NT2/D1 (cell line): ENCODE measurements at regions not wholly inside any gene's neighbourhood (a gene's known extent, or its start where the extent isn't known, plus 50 kb on each side); places are given as distances from the start of the nearest gene placed in this dataset.

Source experiments
- DNase-seq: peaks from one replicate; pipeline ENCODE4 v3.0.0-alpha.2; 2011; ENCODE audit warnings: low read depth, low spot score
- H3K27me3 ChIP-seq: 2 replicates; pipeline ENCODE4 v1.6.0; 2011; ENCODE audit warnings: mild to moderate bottlenecking; ENCODE audit not compliant: insufficient read length, insufficient read depth
- H3K36me3 ChIP-seq: 2 replicates; pipeline ENCODE4 v1.6.1; 2011; ENCODE audit warnings: mild to moderate bottlenecking, low read length, mixed read lengths; ENCODE audit not compliant: insufficient read depth, insufficient read length
- H3K4me1 ChIP-seq: 2 replicates; pipeline ENCODE4 v1.5.1; 2011; ENCODE audit not compliant: insufficient read depth, insufficient read length
- H3K4me3 ChIP-seq: 2 replicates; pipeline ENCODE4 v1.5.1; 2011; ENCODE audit warnings: low read depth; ENCODE audit not compliant: insufficient read length
- H3K9ac ChIP-seq: 2 replicates; pipeline ENCODE4 v1.6.0; 2011; ENCODE audit warnings: low read depth; ENCODE audit not compliant: insufficient read length
- H3K9me3 ChIP-seq: 2 replicates; pipeline ENCODE4 v1.5.1; 2011; ENCODE audit warnings: mild to moderate bottlenecking, low read length; ENCODE audit not compliant: insufficient read depth
- SUZ12 ChIP-seq: IDR thresholded peaks from 2 replicates; pipeline ENCODE4 v1.6.1; 2011; ENCODE audit not compliant: insufficient read length, insufficient read depth; ENCODE audit errors: extremely low read depth
- YY1 ChIP-seq: IDR thresholded peaks from 2 replicates; pipeline ENCODE4 v1.6.1; 2011; ENCODE audit not compliant: insufficient read length, insufficient read depth
- ZNF274 ChIP-seq: IDR thresholded peaks from 2 replicates; pipeline ENCODE4 v1.6.1; 2011; ENCODE audit warnings: mild to moderate bottlenecking, low read depth, low read length

- no peak for TF ChIP-seq SUZ12
- no peak for TF ChIP-seq ZNF274
- TF ChIP-seq YY1, result no peak
- H3K9me3 ChIP-seq, result no peaks in the 10 kb centered on the region
- no peak overlapping the region for H3K4me3 ChIP-seq
- H3K36me3 ChIP-seq, result no peaks in the 10 kb centered on the region
- no peak overlapping the region for H3K9ac ChIP-seq
- no peaks in the 10 kb centered on the region for H3K27me3 ChIP-seq
- no peaks in the 10 kb centered on the region for H3K4me1 ChIP-seq
- no peak for DNase-seq
These were observed 134.5 kb upstream of the TLL1 start for GRCh38 chr4:165738571-165738970.

GRCh38 chr4:165740911-165741310 is 132.1 kb upstream of the TLL1 start:
- Histone ChIP-seq H3K9ac (no peak overlapping the region), H3K9me3 (no peaks in the 10 kb centered on the region), H3K4me3 (no peak overlapping the region), H3K27me3 (no peaks in the 10 kb centered on the region), H3K4me1 (no peaks in the 10 kb centered on the region), H3K36me3 (no peaks in the 10 kb centered on the region)
- TF ChIP-seq YY1, result no peak
- TF ChIP-seq SUZ12, result no peak
- TF ChIP-seq ZNF274, result no peak
- no peak for DNase-seq

- Histone ChIP-seq H3K9me3 (no peaks in the 10 kb centered on the region), H3K9ac (no peak overlapping the region), H3K4me1 (no peaks in the 10 kb centered on the region), H3K4me3 (no peak overlapping the region), H3K36me3 (no peaks in the 10 kb centered on the region), H3K27me3 (no peaks in the 10 kb centered on the region)
- TF ChIP-seq ZNF274, result no peak
- no peak for TF ChIP-seq YY1
- TF ChIP-seq SUZ12, result no peak
- no peak for DNase-seq
These were observed 129.6 kb upstream of the TLL1 start for GRCh38 chr4:165743422-165743821.

- TF ChIP-seq SUZ12, result no peak
- no peak for TF ChIP-seq ZNF274
- no peak for TF ChIP-seq YY1
- Histone ChIP-seq H3K4me1 (no peaks in the 10 kb centered on the region), H3K4me3 (no peak overlapping the region), H3K9ac (no peak overlapping the region), H3K9me3 (no peaks in the 10 kb centered on the region), H3K27me3 (no peaks in the 10 kb centered on the region), H3K36me3 (no peaks in the 10 kb centered on the region)
- no peak for DNase-seq
These were observed 128.7 kb upstream of the TLL1 start for GRCh38 chr4:165744370-165744769.

GRCh38 chr4:165748321-165748720 is 124.7 kb upstream of the TLL1 start:
- TF ChIP-seq ZNF274, result no peak
- TF ChIP-seq YY1, result no peak
- no peak for TF ChIP-seq SUZ12

GRCh38 chr4:165751882-165752281 is 121.2 kb upstream of the TLL1 start:
- Histone ChIP-seq H3K4me1 (no peaks in the 10 kb centered on the region), H3K9me3 (no peaks in the 10 kb centered on the region), H3K9ac (no peak overlapping the region), H3K27me3 (no peaks in the 10 kb centered on the region), H3K4me3 (no peak overlapping the region), H3K36me3 (no peaks in the 10 kb centered on the region)
- DNase-seq, result no peak
- TF ChIP-seq SUZ12, result no peak

More at GRCh38 chr4:165748321-165748720, 124.7 kb upstream of the TLL1 start:
- H3K9me3 ChIP-seq, result no peaks in the 10 kb centered on the region
- no peak overlapping the region for H3K9ac ChIP-seq
- no peaks in the 10 kb centered on the region for H3K27me3 ChIP-seq
- no peaks in the 10 kb centered on the region for H3K4me1 ChIP-seq
- no peaks in the 10 kb centered on the region for H3K36me3 ChIP-seq
- no peak overlapping the region for H3K4me3 ChIP-seq
- DNase-seq, result no peak

- H3K27me3 ChIP-seq, result no peaks in the 10 kb centered on the region
- H3K4me1 ChIP-seq, result no peaks in the 10 kb centered on the region
- DNase-seq, result no peak
- H3K9ac ChIP-seq, result no peak overlapping the region
- H3K9me3 ChIP-seq, result no peaks in the 10 kb centered on the region
- no peaks in the 10 kb centered on the region for H3K36me3 ChIP-seq
- H3K4me3 ChIP-seq, result no peak overlapping the region
- TF ChIP-seq ZNF274 (no peak), YY1 (no peak), SUZ12 (no peak)
These were observed 118.4 kb upstream of the TLL1 start for GRCh38 chr4:165754664-165755063.

GRCh38 chr4:165756836-165757235 is 116.2 kb upstream of the TLL1 start:
- no peak for DNase-seq
- H3K9me3 ChIP-seq, result no peaks in the 10 kb centered on the region
- TF ChIP-seq YY1, result no peak
- no peak for TF ChIP-seq SUZ12
- TF ChIP-seq ZNF274, result no peak
- no peak overlapping the region for H3K4me3 ChIP-seq
- no peaks in the 10 kb centered on the region for H3K27me3 ChIP-seq
- no peak overlapping the region for H3K9ac ChIP-seq
- no peaks in the 10 kb centered on the region for H3K4me1 ChIP-seq
- H3K36me3 ChIP-seq, result no peaks in the 10 kb centered on the region
